OCI-LY3 (cell line): ENCODE measurements at regions not wholly inside any gene's neighbourhood (a gene's known extent, or its start where the extent isn't known, plus 50 kb on each side); places are given as distances from the start of the nearest gene placed in this dataset.
A peak's percentile ranks its signal among the peaks of the same experiment; 100 is the strongest.

Experiments
- CTCF ChIP-seq: fragments of 200-600, 300-600 bp; sonication (generic); IDR thresholded peaks from 2 replicates; pipeline ENCODE4 v1.5.1; 2014; ENCODE audit warnings: antibody characterized with exemption, low read length, low read depth
- EZH2phosphoT487 ChIP-seq: fragments of 200-600 bp; shearing (Covaris generic); IDR thresholded peaks from 2 replicates; pipeline ENCODE4 v1.6.1; 2018; ENCODE audit warnings: antibody characterized with exemption, mixed run types, low read depth

- 0 out of 2 replicates have a peak, but pooled peaks have one; percentile 6 for TF ChIP-seq CTCF
- no peak for TF ChIP-seq EZH2phosphoT487
These were observed 356.3 kb upstream of the SOX9 start for GRCh38 chr17:71764505-71764904.
